Bronchial epithelial cell (primary cell): ENCODE measurements at regions not wholly inside any gene's neighbourhood (a gene's known extent, or its start where the extent isn't known, plus 50 kb on each side); places are given as distances from the start of the nearest gene placed in this dataset.
"Not testable (repeated sequence)": the region's sequence is repeated elsewhere in the genome, so short reads cannot be mapped to it uniquely, and the experiment has no call there.

Experiments
- DNase-seq: peaks from one replicate; pipeline ENCODE4 v3.0.0-alpha.2; 2010; ENCODE audit warnings: low read depth
- FAIRE-seq: peaks from 2 replicates; lab custom pipeline; 2011; peaks lifted over from hg19 to GRCh38; lab: Jason Lieb, UNC
- H3K27me3 ChIP-seq: 2 replicates; pipeline ENCODE4 v1.5.1; 2011; ENCODE audit warnings: low read length; ENCODE audit not compliant: control insufficient read depth, insufficient read depth
- H3K36me3 ChIP-seq: 2 replicates; pipeline ENCODE4 v1.5.1; 2011; ENCODE audit warnings: low read length; ENCODE audit not compliant: control insufficient read depth, insufficient read depth
- H3K4me3 ChIP-seq: 2 replicates; pipeline ENCODE4 v1.5.1; 2011; ENCODE audit warnings: mild to moderate bottlenecking, low read depth, low read length, control low read depth
- TF ChIP-seq, protein P1 (sequence below): IDR thresholded peaks from 2 replicates; pipeline ENCODE4 v1.5.1; 2011; ENCODE audit warnings: mild to moderate bottlenecking, moderate library complexity, low read length, control low read depth, inconsistent platforms; ENCODE audit not compliant: insufficient read depth, severe bottlenecking

DNA sequence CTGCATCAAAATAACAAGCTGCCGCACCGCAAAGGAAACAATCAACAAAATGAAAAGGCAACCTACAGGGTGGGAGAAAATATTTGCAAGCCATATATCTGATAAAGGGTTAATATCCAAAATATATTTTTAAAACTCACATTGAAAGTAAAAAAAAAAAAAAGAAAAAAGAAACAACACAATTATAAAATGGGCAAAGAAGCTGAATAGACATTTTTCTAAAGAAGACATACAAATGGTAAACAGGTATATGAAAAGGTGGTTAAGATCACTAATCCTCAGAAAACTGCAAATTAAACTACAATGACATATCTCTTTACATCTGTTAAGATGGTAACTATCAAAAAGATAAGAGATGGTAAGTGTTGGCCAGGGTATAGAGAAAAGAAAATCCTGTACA, 105.4 kb upstream of the LY86 start:
- H3K27me3 ChIP-seq, result no peaks in the 10 kb centered on the region
- DNase-seq (no peak), FAIRE-seq (no peak)
- H3K36me3 ChIP-seq, result no peaks in the 10 kb centered on the region
- H3K4me3 ChIP-seq, result no peak overlapping the region
- TF ChIP-seq, protein P1, sequence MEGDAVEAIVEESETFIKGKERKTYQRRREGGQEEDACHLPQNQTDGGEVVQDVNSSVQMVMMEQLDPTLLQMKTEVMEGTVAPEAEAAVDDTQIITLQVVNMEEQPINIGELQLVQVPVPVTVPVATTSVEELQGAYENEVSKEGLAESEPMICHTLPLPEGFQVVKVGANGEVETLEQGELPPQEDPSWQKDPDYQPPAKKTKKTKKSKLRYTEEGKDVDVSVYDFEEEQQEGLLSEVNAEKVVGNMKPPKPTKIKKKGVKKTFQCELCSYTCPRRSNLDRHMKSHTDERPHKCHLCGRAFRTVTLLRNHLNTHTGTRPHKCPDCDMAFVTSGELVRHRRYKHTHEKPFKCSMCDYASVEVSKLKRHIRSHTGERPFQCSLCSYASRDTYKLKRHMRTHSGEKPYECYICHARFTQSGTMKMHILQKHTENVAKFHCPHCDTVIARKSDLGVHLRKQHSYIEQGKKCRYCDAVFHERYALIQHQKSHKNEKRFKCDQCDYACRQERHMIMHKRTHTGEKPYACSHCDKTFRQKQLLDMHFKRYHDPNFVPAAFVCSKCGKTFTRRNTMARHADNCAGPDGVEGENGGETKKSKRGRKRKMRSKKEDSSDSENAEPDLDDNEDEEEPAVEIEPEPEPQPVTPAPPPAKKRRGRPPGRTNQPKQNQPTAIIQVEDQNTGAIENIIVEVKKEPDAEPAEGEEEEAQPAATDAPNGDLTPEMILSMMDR, result no peak

DNA sequence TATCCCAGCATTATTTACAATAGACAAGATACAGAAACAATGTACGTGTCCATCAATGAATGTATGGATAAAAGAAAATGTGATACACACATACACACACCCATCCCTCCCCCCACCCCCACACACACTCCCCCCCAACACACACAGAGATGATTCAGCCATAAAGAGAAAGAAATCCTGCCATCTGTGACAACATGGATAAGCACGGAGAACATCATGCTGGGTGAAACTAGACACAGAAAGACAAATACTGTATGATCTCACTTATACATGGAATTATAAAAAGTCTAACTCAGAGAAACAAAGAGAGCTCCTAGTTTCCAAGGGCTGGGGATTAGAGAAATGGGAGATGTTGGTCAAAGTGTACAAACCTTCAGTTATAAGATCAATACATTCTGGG, 104.8 kb upstream of the LY86 start:
- no peak overlapping the region for H3K4me3 ChIP-seq
- no peak for DNase-seq
- no peaks in the 10 kb centered on the region for H3K36me3 ChIP-seq
- no peak for FAIRE-seq
- TF ChIP-seq, protein P1, result no peak
- no peaks in the 10 kb centered on the region for H3K27me3 ChIP-seq

DNA sequence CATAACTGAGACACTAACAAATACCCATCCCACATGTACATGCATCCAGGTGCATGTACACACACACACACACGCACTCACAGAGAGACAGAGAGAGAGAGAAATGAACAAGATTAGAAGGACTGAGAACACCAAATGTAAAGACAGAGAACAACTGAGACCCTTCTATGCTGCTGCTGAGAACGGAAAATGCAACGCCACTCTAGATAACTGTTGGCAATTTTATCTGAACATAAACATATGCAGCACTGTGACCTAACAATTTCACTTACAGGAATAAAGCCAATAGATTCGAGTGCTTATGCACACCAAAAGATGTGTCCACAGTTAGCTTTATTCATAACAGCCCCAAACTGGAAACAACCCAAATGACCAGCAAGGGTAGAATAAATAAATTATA, 103.8 kb upstream of the LY86 start:
- no peak for FAIRE-seq
- no peak overlapping the region for H3K4me3 ChIP-seq
- H3K36me3 ChIP-seq, result no peaks in the 10 kb centered on the region
- TF ChIP-seq, protein P1, result no peak
- DNase-seq, result no peak
- no peaks in the 10 kb centered on the region for H3K27me3 ChIP-seq

DNA sequence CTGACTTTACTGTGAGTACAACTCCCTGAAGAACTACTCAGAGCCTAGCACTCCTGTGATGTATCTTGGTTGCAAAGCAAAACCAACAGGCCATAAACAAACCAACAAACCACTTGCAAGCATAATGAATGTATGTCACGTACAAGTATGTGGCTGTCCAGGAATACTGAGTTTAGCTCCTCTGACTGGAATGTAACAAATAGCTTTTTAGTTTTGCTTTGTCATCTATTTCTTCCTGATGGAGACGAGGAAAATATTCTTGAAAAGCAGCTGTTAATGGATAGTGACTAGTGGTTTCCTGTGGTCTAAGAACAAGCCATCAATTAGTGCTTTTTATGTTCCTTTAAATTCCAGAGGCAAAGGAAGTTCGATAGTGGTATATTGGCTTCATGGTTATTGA, 101.9 kb upstream of the LY86 start:
- FAIRE-seq (no peak), DNase-seq (no peak)
- TF ChIP-seq, protein P1, result no peak
- Histone ChIP-seq H3K36me3 (no peaks in the 10 kb centered on the region), H3K4me3 (no peak overlapping the region), H3K27me3 (no peaks in the 10 kb centered on the region)

DNA sequence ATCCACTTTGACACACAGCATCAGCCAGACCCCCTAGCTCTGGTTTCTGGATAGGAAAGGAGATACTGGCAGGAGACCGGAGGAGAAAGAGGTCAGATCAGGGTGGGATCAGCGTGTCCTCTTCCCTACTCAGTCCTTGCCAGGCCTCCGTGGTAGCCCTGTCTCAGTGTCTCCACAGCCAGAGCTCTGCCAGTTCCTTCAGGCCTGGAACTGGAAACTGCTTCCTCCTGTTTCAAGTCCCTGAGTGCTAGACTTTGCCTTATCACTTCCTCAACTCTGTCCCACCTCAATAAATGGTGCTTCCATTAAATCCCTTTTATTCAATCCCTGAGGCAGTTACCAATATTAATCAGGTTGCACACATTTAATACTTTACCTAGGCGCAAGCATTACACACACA, 96.8 kb upstream of the LY86 start:
- DNase-seq (no peak), FAIRE-seq (no peak)
- no peak overlapping the region for H3K4me3 ChIP-seq
- TF ChIP-seq, protein P1, result no peak
- H3K27me3 ChIP-seq, result no peaks in the 10 kb centered on the region
- H3K36me3 ChIP-seq, result no peaks in the 10 kb centered on the region

DNA sequence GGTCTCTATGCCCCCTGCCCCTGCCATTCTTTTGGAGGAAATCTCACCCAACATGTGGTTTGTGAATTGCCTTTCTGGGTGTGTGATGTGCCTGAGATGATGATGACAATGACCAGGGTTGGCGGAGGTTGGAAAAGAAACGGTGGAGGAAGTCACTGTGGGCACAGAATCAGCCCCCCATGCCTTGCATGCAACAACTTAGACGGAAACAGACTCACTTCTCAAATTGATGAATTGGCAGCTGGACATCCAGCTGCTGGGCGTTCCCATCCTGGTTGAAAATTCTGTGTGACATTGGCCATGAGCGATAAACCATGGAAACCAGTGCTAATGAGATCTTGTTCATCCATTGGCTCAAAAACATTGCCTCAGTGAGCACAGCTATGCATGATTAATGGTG, 95.8 kb upstream of the LY86 start:
- DNase-seq (no peak), FAIRE-seq (peak; percentile 64)
- TF ChIP-seq, protein P1, result no peak
- Histone ChIP-seq H3K27me3 (no peaks in the 10 kb centered on the region), H3K36me3 (no peaks in the 10 kb centered on the region), H3K4me3 (no peak overlapping the region)

DNA sequence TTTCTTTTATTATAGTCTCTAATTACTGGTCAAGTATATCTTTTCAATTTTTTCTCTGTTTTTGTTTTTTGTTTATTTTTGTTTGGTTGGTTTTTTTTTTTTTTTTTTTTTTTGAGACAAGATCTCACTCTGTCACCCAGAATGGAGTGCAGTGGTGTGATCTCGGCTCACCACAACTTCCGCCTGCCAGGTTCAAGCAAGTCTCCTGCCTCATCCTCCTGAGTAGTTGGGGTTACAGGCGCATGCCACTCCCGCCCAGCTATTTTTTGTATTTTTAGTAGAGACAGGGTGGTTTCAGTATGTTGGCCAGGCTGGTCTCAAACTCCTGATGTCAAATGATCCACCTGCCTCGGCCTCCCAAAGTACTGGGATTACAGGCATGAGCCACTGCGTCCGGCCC, 94.4 kb upstream of the LY86 start:
- not testable (repeated sequence) for FAIRE-seq, H3K4me3 ChIP-seq, DNase-seq, H3K36me3 ChIP-seq, H3K27me3 ChIP-seq
